ENCODE measurements at regions not wholly inside any gene's neighbourhood (a gene's known extent, or its start where the extent isn't known, plus 50 kb on each side); places are given as distances from the start of the nearest gene placed in this dataset.
"Not testable (repeated sequence)": the region's sequence is repeated elsewhere in the genome, so short reads cannot be mapped to it uniquely, and the experiment has no call there.

DNA sequence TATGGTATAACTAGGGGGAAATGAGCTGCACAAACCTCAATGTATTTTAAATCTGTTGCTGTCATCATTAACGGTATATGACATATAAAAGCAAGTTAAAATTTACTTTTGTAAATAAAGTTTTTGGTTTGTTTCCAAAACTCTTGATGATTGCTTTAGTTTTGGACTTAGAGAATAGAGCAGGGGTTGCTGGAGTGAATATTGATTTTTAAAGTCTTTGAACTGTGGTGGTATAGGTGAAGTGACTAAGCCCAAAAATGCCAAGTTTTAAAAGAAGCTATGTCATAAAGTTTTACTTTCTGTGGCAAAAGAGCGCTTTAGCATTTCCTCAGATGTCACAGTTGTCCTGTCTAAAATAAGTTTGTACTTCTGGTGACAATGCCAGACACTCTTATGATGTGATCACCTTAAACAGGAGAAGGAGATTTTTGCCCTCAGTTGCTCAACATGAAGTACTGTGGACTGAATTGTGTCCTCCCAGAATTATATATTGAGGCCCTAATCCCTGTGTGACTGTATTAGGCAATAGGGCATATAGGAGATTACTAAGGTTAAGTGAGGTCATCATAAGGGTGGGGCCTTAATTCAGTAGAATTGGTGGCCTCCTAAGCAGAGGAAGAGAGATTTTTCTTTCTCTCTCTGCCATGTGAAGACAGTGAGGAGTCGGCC, 175.2 kb upstream of the PLGLB1 start:
- DNase-seq (ENCODE audit: low read depth) = not testable (repeated sequence)

DNA sequence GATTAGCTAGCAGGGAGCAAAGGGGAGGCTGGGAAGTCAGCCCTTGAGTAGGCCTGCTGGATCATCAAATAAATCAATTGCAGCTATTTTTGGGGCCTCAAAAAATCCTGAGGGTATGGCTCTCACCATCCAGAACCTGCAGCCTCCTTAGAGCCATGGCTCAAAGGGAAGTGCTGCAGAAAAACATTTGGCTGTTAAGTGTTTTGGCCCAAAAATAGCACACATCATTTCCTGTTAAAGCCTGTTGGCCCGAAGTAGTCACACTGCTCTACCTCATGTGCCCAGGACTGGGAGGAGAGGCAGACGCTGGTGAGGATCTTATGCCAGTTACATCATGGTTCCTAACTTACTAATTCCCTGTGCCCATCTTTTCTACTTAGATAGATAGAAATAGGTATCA, 176.8 kb upstream of the PLGLB1 start:
- DNase-seq (ENCODE audit: low read depth) = not testable (repeated sequence)

- not testable (repeated sequence) for DNase-seq (ENCODE audit: low read depth)
Observed at GRCh38 chr2:87199228-87199627, 177.6 kb upstream of the PLGLB1 start.

DNA sequence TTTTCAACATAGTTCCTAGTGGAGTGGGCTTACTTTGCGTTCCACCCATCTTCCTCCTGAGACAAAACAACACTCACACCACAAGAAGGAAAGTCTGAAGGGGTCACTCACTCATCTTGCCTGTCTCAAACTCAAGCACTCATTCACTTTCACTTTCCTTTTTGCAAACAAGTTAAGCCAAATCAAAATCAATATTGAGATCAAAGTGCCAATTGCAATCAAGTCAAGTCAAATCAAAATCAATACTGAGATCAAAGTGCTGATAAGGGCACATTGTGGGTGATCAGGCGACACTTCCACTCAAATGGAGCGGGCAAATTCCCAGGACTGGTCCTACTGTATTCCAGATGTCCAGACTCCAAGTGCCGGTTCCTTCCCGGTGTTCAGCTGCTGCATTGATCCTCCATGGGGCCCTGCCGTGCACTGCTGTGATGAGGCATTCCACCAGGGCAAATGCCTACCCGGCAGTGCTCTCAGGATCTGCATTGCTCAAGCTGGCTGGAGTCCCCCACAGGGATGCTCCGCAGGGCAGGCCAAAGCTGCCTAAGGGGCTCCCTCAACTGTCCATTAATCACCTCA, 183.0 kb upstream of the PLGLB1 start:
- not testable (repeated sequence) for DNase-seq (ENCODE audit: low read depth)

DNA sequence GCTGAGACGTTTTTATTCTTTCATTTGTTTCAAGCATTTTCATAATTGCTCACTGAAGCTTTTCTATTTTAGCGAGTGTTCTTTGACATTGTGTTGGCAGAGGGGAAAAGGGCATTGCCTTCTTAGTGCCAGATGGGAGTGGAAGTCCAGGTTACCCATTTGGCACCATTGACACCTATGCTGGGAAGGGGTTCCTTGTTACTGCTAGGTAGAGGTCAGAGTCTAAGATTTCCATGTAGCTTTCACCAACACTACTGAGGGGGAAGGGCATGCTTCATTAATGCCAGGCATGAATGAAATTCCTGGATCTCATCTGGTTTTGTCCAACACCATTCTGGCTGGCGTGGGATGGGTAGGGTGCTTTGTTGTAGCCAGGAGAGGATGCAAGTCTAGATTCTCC, 191.3 kb upstream of the PLGLB1 start:
- DNase-seq (ENCODE audit: low read depth) = not testable (repeated sequence)

- not testable (repeated sequence) for DNase-seq (ENCODE audit: low read depth)
Observed at GRCh38 chr2:87217005-87217404, 195.4 kb upstream of the PLGLB1 start.

DNA sequence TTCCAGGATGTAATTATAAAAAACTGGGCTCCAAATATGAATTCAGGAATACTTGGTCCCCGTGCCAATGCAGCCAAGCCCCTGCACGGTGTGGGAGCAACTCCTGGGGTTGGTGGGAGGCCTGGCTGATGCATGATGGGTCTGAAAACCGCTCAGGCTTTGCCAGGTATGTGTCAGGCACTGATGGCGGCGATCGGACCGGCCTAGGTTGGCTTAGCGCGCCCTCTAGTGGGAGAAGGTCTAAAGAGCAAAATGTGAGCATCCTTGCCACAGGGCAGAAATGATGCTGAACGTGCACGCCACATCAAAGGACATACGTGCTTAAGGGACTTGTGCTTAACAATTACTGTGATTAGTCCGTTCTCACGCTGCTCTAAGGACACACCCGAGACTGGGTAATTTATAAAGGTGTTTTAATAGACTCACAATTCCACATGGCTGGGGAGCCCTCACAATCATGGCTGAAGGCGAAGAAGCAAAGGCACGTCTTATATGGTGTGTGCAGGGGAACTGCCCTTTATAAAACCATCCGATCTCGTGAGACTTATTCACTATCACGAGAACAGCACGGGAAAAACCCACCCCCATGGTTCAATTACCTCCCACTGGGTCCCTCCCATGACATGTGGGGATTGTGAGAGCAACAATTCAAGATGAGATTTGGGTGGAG, 196.2 kb upstream of the PLGLB1 start:
- DNase-seq (ENCODE audit: low read depth) = not testable (repeated sequence)

DNA sequence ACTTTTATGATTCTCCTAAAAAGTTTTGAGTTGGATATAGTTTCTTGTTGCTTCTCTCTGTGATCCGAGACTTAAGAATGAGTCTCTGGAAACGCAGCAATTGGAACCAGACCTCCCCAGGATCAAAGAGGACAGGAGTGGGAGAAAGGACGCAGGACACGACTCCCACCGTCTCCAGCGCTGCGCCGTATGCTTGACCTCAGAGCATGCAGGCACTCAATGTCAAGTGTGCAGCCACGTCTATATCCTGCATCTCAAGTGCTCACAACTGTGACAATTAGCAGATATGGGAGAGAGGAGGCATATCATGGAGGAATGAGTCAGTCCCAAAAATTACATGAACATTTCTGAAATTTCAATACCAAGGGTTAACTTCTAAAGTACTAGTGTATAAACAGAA, 199.0 kb upstream of the PLGLB1 start:
- DNase-seq (ENCODE audit: low read depth) = not testable (repeated sequence)

- DNase-seq (ENCODE audit: low read depth) = not testable (repeated sequence)
Observed at GRCh38 chr2:87222131-87222530, 200.5 kb upstream of the PLGLB1 start.

DNA sequence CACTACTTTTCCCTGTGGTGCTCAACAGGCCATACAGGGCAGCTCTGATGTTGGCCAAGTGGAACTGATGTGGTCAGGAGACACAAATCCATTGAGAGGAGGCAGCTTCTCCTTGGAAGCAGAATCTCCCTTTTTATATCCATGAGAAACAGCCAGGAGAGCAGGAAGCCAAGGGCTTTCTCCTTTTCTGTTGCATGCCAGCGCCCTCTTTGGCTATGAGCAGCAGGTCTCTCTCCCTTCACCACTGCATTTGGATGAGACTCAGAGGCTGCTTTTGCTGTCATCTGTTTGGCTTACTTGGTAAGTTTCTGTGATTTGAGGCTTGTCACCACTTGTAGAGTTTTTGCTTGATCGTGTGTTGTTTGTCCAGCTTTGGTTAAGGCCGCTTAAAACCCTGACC, 202.2 kb upstream of the PLGLB1 start:
- not testable (repeated sequence) for DNase-seq (ENCODE audit: low read depth)

DNA sequence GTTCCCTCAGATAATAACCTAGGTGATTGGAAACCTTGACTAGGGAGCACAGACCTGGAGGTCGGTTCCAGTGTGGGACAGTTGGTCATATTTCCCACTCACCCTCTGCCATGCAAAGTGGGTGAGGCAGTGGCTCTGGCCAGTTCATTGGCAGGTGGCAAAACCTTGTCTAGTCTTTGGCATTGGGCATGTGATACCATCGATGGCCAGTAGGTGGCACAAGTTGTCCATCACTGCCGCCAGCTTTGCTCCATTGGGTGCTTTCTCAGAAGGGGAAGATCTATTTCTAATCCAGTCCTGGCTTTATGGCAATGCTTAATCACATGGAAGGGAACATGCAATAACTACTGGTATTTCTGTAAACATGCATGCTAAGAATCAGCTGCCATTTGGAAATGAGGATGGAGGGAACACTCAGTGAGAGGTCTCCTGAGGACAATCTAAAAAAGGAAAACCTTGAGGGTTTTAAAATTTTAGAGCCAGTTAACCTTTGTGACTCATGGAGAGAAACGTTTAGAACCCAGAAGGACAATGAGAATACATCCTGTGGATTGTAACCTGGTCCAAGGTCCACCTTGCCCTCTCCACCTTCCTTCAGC, 207.5 kb upstream of the PLGLB1 start:
- not testable (repeated sequence) for DNase-seq (ENCODE audit: low read depth)

DNA sequence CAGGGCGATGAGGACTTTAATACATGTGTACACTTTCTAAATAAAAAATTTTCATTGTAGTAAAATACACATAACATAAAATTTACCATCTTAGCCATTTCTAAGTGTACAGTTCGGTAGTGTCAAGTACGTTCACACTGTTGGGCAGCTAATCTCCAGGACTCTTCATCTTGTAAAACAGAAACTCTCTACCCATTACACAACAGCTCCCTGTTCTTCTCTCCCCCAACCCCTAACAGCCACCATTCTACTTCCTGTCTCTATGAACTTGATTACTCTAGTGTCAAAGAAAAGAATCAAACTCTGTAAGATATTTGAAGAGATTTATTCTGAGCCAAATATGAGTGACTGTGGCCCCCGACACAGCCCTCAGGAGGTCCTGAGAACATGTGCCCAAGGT, 208.3 kb upstream of the PLGLB1 start:
- DNase-seq (ENCODE audit: low read depth) = not testable (repeated sequence)

DNA sequence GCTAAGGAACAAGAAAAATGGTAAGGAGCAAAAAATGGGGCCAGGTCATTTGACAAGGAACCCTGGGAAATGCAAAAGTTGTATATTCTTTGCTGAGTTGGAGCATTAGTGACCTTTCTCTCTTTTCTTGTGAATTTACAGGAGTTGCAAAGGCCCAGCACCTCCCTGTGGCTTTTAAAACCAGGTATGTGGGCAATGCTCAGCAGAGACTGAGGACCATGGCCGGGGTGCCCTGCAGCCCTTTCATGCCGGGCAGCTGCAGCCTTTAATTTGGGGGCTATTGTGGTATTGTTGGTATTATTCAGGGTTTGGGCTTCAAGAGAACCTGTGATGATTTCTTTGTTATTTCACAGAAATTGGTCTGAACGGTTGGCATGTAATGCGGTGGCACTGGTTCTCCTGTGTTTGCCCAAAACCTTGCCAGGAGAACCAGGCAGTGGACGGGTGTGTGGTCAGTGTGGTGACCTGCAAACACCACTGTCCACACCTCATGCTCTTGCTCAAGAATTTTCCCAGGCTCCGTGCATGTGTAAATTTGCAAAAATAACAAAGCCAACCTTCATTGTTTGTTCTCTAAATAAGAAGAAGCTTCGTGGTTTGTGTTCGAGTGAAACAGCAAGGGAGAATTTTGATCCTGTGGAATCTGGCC, 213.8 kb upstream of the PLGLB1 start:
- not testable (repeated sequence) for DNase-seq (ENCODE audit: low read depth)

DNA sequence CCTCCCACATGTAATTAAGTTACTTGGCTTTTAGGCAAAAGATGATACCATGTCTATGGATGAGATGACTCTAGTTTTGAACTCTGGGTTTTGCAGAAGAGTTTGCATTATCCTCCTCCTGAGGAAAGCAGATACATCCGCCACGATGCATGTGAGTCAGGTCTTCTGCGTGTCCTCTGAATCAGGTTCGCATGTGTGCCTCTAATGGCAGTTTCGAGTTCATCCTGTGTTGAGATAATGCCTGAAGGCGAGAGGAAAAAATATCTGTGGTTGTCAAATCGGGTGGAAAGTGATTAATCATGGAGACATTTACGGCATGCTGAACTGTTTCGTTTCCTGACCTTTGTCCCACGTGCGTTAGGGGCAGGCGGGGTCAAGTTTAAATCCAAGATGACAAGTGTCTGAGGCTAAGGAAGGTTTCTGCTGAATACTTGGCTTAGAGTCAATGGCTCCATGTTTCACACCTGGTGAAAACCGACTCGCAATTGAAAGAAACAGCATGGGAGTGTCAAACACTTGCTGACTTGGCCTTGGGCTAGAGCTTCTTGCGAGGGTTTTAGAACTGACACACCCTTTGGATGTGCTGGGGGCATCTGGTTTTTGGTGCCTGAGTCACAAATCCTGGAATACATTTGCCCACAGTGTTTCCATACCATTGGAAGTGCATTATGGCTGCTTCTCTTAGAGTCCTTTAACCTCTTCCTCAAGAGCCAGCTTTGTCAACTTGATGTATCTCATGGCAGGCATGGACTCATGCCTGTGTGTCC, 216.1 kb upstream of the PLGLB1 start:
- DNase-seq (ENCODE audit: low read depth) = peak; percentile 15

GRCh38 chr2:87239558-87240215, 218.0 kb upstream of the PLGLB1 start:
- peak; percentile 11 for DNase-seq (ENCODE audit: low read depth)

- not testable (repeated sequence) for DNase-seq (ENCODE audit: low read depth)
Observed at GRCh38 chr2:87246066-87246717, 224.5 kb upstream of the PLGLB1 start.

DNA sequence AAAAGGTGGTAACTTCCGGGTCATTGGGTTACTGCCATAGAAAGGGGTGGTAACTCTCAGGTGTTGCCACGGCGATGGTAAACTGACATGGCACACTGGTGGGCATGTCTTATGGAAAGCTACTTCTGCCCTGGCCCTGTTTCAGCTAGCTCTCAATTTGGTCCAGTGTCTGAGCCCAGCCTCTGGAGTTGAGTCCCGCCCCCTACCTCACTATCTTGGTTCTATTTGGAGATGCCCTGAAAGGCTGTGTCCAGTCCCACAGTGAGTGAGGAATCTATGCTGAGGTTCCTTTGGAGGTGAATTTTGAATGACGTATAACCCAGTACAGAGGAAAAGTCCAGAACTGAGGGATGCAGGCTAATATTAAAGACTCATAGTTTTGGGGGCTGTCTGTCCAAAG, 230.4 kb upstream of the PLGLB1 start:
- DNase-seq (ENCODE audit: low read depth) = not testable (repeated sequence)

- DNase-seq (ENCODE audit: low read depth) = not testable (repeated sequence)
Observed at GRCh38 chr2:87254562-87254961, 232.9 kb upstream of the PLGLB1 start.

- not testable (repeated sequence) for DNase-seq (ENCODE audit: low read depth)
Observed at GRCh38 chr2:87255410-87255809, 233.8 kb upstream of the PLGLB1 start.

DNA sequence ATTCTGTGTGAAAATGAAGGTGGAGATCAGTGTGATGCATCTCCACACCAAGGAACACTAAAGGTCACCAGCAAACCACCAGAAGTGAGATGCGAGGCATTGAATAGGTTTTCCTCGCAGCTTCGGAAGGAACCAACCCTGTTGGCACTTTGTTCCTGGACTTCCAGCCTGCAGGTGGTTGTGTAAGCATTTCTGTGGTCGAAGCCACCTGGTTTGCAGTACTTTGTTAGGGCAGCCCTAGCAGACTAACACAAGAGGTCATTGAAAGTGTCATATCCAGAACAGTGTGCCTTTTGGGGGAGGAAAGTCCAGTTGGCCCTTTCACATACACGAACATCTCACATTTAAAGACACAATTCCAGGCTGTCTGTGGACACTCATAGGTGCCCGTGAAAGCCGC, 237.2 kb upstream of the PLGLB1 start:
- not testable (repeated sequence) for DNase-seq (ENCODE audit: low read depth)

Data from myocyte (in vitro differentiated cells).